ENCODE measurements at regions not wholly inside any gene's neighbourhood (a gene's known extent, or its start where the extent isn't known, plus 50 kb on each side); places are given as distances from the start of the nearest gene placed in this dataset.

DNA sequence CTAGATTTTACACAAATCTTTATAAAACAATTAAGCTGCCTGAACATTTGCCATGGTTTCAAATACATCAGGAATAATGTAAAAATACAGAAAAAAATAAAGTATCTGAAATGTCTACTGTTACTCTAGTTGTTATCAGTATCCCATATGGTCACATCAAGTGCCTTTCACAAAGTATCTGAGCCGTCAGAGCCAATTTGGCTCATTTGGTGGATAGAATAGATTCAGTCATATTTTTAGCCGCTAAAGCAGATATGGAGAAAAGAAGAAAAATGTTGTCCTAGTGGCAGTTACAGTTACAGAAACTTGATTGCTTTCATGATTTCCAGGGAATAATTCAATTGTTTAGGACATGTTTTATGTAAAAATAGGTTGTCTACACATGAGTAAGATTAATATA is 641.1 kb downstream of the RAPGEF2 start:
- Histone ChIP-seq H3K36me3 (no peaks in the 10 kb centered on the region), H3K4me1 (ENCODE audit: insufficient read depth) (no peaks in the 10 kb centered on the region), H3K27me3 (no peaks in the 10 kb centered on the region), H3K27ac (no peak overlapping the region), H3K9me3 (no peaks in the 10 kb centered on the region), H3K4me3 (no peak overlapping the region)
- WGBS, 3 donors = 16 to 25% (median 25%) methylated on average over 2 of the region's 2 CpGs
- TF ChIP-seq CTCF (IDR thresholded peaks at IDR 0.05) (no peak), EP300 (IDR thresholded peaks at IDR 0.05) (no peak), POLR2A (IDR thresholded peaks at IDR 0.05) (no peak)
- intact Hi-C loops (cut with DNase I) = no loop called here
- DNase-seq = no peak

DNA sequence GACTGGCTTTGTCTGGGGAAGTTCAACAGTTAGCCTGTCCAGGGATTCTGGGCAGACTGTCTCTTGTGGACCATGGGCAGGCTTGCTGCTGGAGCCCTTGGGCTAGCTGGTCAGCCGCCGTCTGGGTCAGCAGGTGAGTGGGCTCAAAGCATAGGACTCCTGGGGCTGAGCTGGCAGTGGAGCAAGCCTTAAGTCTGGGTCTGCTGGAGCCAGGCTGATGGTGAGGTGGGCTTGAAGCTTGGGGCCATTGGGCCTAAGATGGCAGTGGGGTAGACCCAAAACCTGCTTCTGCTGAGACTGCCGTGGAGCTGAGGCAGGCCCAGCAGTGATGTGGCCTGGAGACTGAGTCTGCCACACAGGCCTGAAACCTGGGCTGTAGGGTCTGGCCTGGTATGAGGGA is 645.1 kb downstream of the RAPGEF2 start:
- DNase-seq = no peak
- TF ChIP-seq EP300 (IDR thresholded peaks at IDR 0.05) = no peak
- TF ChIP-seq CTCF (IDR thresholded peaks at IDR 0.05) = no peak
- no peak for TF ChIP-seq POLR2A (IDR thresholded peaks at IDR 0.05)
- intact Hi-C loops (cut with DNase I) = no loop called here
- H3K4me3 ChIP-seq = no peak overlapping the region
- no peaks in the 10 kb centered on the region for H3K36me3 ChIP-seq
- no peak overlapping the region for H3K27ac ChIP-seq
- H3K9me3 ChIP-seq = no peaks in the 10 kb centered on the region
- no peaks in the 10 kb centered on the region for H3K4me1 ChIP-seq (ENCODE audit: insufficient read depth)
- WGBS, 3 donors = 71 to 95% (median 90%) methylated on average over 3 of the region's 3 CpGs
- no peaks in the 10 kb centered on the region for H3K27me3 ChIP-seq

- no peaks in the 10 kb centered on the region for H3K9me3 ChIP-seq
- no peaks in the 10 kb centered on the region for H3K36me3 ChIP-seq
- H3K27me3 ChIP-seq = no peaks in the 10 kb centered on the region
- intact Hi-C loops (cut with DNase I) = no loop called here
- no peaks in the 10 kb centered on the region for H3K4me1 ChIP-seq (ENCODE audit: insufficient read depth)
- H3K27ac ChIP-seq = no peak overlapping the region
- TF ChIP-seq EP300 (IDR thresholded peaks at IDR 0.05) (no peak), CTCF (IDR thresholded peaks at IDR 0.05) (no peak), POLR2A (IDR thresholded peaks at IDR 0.05) (no peak)
- no peak overlapping the region for H3K4me3 ChIP-seq
- DNase-seq = no peak
Measured at GRCh38 chr4:159748834-159749444, 646.1 kb downstream of the RAPGEF2 start.

GRCh38 chr4:159757499-159757898 is 654.6 kb downstream of the RAPGEF2 start:
- no peak overlapping the region for H3K4me3 ChIP-seq
- no peak overlapping the region for H3K27ac ChIP-seq
- 5 to 6% (median 6%) methylated on average over 2 of the region's 2 CpGs for WGBS, 3 donors
- H3K27me3 ChIP-seq = no peaks in the 10 kb centered on the region
- H3K4me1 ChIP-seq (ENCODE audit: insufficient read depth) = no peaks in the 10 kb centered on the region
- H3K9me3 ChIP-seq = no peaks in the 10 kb centered on the region
- no peaks in the 10 kb centered on the region for H3K36me3 ChIP-seq
- TF ChIP-seq CTCF (IDR thresholded peaks at IDR 0.05) = no peak
- TF ChIP-seq POLR2A (IDR thresholded peaks at IDR 0.05) = no peak
- TF ChIP-seq EP300 (IDR thresholded peaks at IDR 0.05) = no peak
- intact Hi-C loops (cut with DNase I) = no loop called here
- DNase-seq = no peak

All from ovary (tissue), 7 donors.